RWPE2 (cell line): ENCODE measurements at regions not wholly inside any gene's neighbourhood (a gene's known extent, or its start where the extent isn't known, plus 50 kb on each side); places are given as distances from the start of the nearest gene placed in this dataset.

Experiments
- ATAC-seq: fragments of 200-7000 bp; cut with Tn5 transposase; 3 replicates; pipeline ENCODE4 v1.9.1; 2021; ENCODE audit warnings: low read depth
- DNase-seq: peaks from one replicate; pipeline ENCODE4 v3.0.0-alpha.2; 2020; ENCODE audit warnings: low spot score
- H3K27ac ChIP-seq: fragments of 450-650 bp; 2 replicates; pipeline ENCODE4 v1.5.1; 2017; ENCODE audit warnings: mild to moderate bottlenecking; ENCODE audit not compliant: poor library complexity, severe bottlenecking
- H3K27me3 ChIP-seq: fragments of 250-450 bp; sonication (Bioruptor Pico); 2 replicates; pipeline ENCODE4 v1.5.1; 2021; ENCODE audit warnings: mild to moderate bottlenecking, moderate library complexity; ENCODE audit not compliant: insufficient read depth, poor library complexity, severe bottlenecking
- H3K36me3 ChIP-seq: fragments of 250-450 bp; sonication (Bioruptor Pico); 2 replicates; pipeline ENCODE4 v1.5.1; 2020; ENCODE audit warnings: low read depth, mild to moderate bottlenecking, moderate library complexity
- H3K4me1 ChIP-seq: fragments of 250-450 bp; sonication (Bioruptor Pico); 2 replicates; pipeline ENCODE4 v1.5.1; 2021; ENCODE audit warnings: mild to moderate bottlenecking, moderate library complexity; ENCODE audit not compliant: insufficient read depth, poor library complexity, severe bottlenecking
- H3K4me3 ChIP-seq: fragments of 250-450 bp; sonication (Bioruptor Pico); 2 replicates; pipeline ENCODE4 v1.5.1; 2021; ENCODE audit warnings: mild to moderate bottlenecking, moderate library complexity; ENCODE audit not compliant: severe bottlenecking
- H3K9me3 ChIP-seq: fragments of 250-450 bp; sonication (Bioruptor Pico); 2 replicates; pipeline ENCODE4 v1.5.1; 2021; ENCODE audit warnings: mild to moderate bottlenecking, moderate library complexity; ENCODE audit not compliant: severe bottlenecking
- TF ChIP-seq, protein P1 (sequence below): fragments of 450-650 bp; IDR thresholded peaks from one replicate; pipeline ENCODE4 v1.5.1; 2017; ENCODE audit warnings: mild to moderate bottlenecking, moderate library complexity; ENCODE audit not compliant: poor library complexity, severe bottlenecking

DNA sequence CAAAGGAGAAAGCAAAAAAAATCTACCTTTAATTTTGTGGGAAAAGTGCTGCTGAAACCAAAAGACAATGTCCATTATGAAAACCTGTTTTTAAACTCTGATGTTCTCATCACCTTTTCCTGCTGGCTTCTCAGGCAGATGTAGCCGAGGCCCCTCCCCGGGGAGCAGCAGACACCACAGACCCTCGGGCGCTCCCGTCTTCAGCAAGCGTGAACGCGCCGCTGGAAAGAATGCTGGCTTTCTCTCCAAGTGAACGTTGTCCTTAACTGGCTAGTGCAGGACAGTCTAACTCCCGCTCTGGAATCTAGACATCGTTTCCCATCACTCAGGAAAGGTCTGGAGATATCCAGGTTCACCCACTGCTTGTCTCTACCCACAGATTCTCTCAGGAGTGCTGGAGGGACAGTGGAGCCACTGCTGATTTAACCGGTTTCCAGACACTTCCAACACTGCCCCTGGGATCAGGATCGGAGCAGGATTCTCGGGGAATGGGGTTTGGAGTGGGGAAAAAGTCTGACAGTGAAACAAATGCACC lies 211.2 kb downstream of the RBFOX3 start:
- H3K27ac ChIP-seq = no peak overlapping the region
- TF ChIP-seq, protein P1, sequence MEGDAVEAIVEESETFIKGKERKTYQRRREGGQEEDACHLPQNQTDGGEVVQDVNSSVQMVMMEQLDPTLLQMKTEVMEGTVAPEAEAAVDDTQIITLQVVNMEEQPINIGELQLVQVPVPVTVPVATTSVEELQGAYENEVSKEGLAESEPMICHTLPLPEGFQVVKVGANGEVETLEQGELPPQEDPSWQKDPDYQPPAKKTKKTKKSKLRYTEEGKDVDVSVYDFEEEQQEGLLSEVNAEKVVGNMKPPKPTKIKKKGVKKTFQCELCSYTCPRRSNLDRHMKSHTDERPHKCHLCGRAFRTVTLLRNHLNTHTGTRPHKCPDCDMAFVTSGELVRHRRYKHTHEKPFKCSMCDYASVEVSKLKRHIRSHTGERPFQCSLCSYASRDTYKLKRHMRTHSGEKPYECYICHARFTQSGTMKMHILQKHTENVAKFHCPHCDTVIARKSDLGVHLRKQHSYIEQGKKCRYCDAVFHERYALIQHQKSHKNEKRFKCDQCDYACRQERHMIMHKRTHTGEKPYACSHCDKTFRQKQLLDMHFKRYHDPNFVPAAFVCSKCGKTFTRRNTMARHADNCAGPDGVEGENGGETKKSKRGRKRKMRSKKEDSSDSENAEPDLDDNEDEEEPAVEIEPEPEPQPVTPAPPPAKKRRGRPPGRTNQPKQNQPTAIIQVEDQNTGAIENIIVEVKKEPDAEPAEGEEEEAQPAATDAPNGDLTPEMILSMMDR = no peak
- H3K27me3 ChIP-seq = peaks cover 88% of the 10 kb centered on the region
- no peaks in the 10 kb centered on the region for H3K36me3 ChIP-seq
- DNase-seq = no peak
- H3K4me3 ChIP-seq = no peak overlapping the region
- 0 out of 3 replicates have a peak, but pooled peaks have one; percentile 10 for ATAC-seq
- no peaks in the 10 kb centered on the region for H3K9me3 ChIP-seq
- H3K4me1 ChIP-seq = no peaks in the 10 kb centered on the region

DNA sequence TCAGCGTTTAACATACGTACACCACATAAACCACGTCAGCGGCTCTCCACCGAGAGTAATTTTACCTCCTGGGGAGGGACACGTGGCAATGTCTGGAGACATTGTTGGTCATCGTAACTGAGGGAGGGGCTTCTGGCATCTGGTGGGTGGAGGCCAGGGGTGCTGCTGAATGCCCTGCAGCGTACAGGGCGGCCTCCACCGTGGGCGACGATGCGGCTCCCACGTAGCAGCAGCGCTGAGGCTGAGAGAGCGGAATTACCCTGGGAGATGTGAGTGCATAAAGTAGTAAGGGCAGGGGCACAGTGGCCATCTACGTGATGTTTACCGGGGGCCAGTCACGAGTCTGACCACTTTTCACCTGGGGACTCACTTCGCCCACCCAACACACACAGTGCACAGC lies 212.4 kb downstream of the RBFOX3 start:
- no peaks in the 10 kb centered on the region for H3K36me3 ChIP-seq
- TF ChIP-seq, protein P1 = no peak
- ATAC-seq = no peak
- no peak overlapping the region for H3K27ac ChIP-seq
- no peak for DNase-seq
- peaks cover 88% of the 10 kb centered on the region for H3K27me3 ChIP-seq
- H3K9me3 ChIP-seq = no peaks in the 10 kb centered on the region
- H3K4me3 ChIP-seq = no peak overlapping the region
- no peaks in the 10 kb centered on the region for H3K4me1 ChIP-seq

DNA sequence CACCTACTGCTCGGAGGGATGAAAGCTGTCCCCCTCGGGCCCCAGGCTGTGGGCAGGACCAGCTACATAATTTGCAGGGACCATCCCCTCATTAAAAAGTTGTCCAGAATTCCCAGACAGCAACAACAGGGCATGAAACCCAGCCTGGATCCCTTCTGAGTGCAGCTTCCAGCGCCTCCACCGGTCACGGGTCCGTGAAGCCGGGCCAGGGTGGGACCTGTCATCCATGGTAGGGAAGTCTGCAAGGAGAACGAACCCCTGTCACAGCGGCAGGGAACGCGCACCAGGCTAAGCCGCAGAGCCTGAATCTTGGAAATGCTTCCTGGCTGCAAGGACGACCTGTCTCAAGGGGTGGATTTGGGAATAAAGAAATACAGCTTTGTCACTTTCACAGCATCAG lies 214.2 kb downstream of the RBFOX3 start:
- peaks cover 86% of the 10 kb centered on the region for H3K27me3 ChIP-seq

DNA sequence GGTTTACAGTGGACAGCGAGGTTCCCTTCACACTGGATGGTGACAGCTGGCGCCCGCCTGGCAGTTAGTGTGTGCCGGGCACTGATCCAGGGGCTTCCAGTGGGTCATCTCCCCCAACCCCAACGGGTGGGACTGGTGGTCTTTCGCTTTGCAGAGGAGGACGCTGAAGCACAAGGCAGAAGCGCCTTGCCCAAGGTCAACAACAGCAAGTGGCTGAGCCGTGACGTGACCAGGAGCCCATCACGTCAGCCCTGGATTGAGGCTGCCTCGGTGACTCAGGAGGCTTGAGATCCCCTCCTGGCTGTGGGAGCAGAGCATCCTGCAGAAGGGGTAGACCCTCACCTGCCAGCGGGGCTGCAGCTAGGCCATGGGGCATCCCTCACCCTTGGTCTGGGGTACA lies 215.3 kb downstream of the RBFOX3 start:
- Histone ChIP-seq H3K27ac (no peak overlapping the region), H3K4me1 (no peaks in the 10 kb centered on the region), H3K36me3 (no peaks in the 10 kb centered on the region), H3K9me3 (no peaks in the 10 kb centered on the region), H3K4me3 (no peak overlapping the region), H3K27me3 (peaks cover 86% of the 10 kb centered on the region)
- no peak for ATAC-seq
- TF ChIP-seq, protein P1 = no peak
- DNase-seq = no peak

More for the DNA sequence above, 214.2 kb downstream of the RBFOX3 start:
- Histone ChIP-seq H3K36me3 (no peaks in the 10 kb centered on the region), H3K9me3 (no peaks in the 10 kb centered on the region), H3K4me3 (no peak overlapping the region), H3K4me1 (no peaks in the 10 kb centered on the region), H3K27ac (no peak overlapping the region)
- no peak for ATAC-seq
- no peak for DNase-seq
- TF ChIP-seq, protein P1 = no peak

DNA sequence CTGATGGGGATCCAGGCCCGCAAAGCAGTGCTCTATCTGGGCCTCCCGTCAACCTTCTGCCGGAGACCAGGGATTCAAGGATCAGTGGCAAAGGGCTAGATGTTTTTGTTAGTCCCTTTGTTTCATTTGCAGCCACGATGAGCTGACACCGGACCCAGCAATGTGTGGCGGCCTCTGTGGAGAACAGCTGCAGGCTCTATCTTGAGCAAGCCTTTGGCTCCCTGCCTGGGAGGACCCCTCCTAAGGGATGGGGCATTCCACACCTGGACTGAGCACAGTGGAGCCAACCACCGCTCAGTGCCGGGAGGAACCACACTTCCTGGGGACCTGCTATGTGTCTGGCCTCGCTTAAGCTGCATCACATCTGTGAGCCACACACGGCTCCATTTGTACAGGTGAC lies 215.8 kb downstream of the RBFOX3 start:
- H3K4me1 ChIP-seq = no peaks in the 10 kb centered on the region
- no peaks in the 10 kb centered on the region for H3K36me3 ChIP-seq
- no peak for DNase-seq
- ATAC-seq = no peak
- no peak overlapping the region for H3K27ac ChIP-seq
- no peak overlapping the region for H3K4me3 ChIP-seq
- TF ChIP-seq, protein P1 = no peak
- no peaks in the 10 kb centered on the region for H3K9me3 ChIP-seq
- peaks cover 86% of the 10 kb centered on the region for H3K27me3 ChIP-seq
